SK-N-MC (cell line): ENCODE measurements at regions not wholly inside any gene's neighbourhood (a gene's known extent, or its start where the extent isn't known, plus 50 kb on each side); places are given as distances from the start of the nearest gene placed in this dataset.

Experiments used
- EZH2 ChIP-seq: fragments of 200-600 bp; sonication (generic); IDR thresholded peaks from one replicate; pipeline ENCODE4 v1.6.1; 2017; ENCODE audit warnings: antibody characterized with exemption
- POLR2AphosphoS5 ChIP-seq: IDR thresholded peaks from 2 replicates; pipeline ENCODE4 v1.6.1; 2012; ENCODE audit warnings: mild to moderate bottlenecking, low read depth, low read length, borderline replicate concordance

DNA sequence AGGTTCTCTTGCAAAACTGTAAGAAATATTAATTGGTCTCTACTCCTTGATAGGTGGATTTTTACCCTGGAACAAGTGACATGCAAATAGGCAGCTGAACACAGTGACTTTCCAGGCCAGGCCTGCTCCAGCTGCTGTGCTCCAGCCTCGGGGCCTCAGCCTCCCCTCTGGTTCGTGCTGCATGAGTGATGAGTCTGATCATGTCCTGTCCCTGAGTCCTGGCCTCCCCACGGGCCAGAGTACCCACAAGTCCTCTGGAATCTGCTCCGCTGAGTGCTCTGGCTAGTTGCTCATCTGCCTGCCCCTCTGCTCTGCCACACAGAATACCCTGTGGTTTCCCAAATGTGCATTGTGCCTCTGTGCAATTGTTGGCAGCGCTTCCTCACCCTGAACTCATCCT lies 80.1 kb upstream of the PDZD8 start:
- TF ChIP-seq POLR2AphosphoS5 (no peak), EZH2 (no peak)
